GM21526 (cell line): ENCODE measurements at regions not wholly inside any gene's neighbourhood (a gene's known extent, or its start where the extent isn't known, plus 50 kb on each side); places are given as distances from the start of the nearest gene placed in this dataset.

Source experiments
- ATAC-seq: cut with Tn5 transposase; IDR thresholded peaks from one replicate; pipeline ENCODE4 v1.9.1; 2021; ENCODE audit warnings: moderate library complexity; ENCODE audit not compliant: unreplicated experiment, low FRiP score

GRCh38 chr1:5455056-5455455, 537.2 kb downstream of the NPHP4 start:
- no peak for ATAC-seq

- no peak for ATAC-seq
These were observed 538.9 kb downstream of the NPHP4 start for GRCh38 chr1:5453347-5453746.

- ATAC-seq: no peak
These were observed 540.6 kb downstream of the NPHP4 start for GRCh38 chr1:5451671-5452070.

- ATAC-seq: no peak
These were observed 543.7 kb downstream of the NPHP4 start for GRCh38 chr1:5448486-5448885.

GRCh38 chr1:5447503-5447960, 544.7 kb downstream of the NPHP4 start:
- ATAC-seq: no peak

- no peak for ATAC-seq
These were observed 547.8 kb downstream of the NPHP4 start for GRCh38 chr1:5444396-5444795.

GRCh38 chr1:5436808-5437207, 555.4 kb downstream of the NPHP4 start:
- ATAC-seq: no peak

GRCh38 chr1:5435414-5435813, 556.8 kb downstream of the NPHP4 start:
- no peak for ATAC-seq

GRCh38 chr1:5432436-5432835, 559.8 kb downstream of the NPHP4 start:
- no peak for ATAC-seq

GRCh38 chr1:5430911-5431697, 561.1 kb downstream of the NPHP4 start:
- ATAC-seq: no peak

- no peak for ATAC-seq
These were observed 562.1 kb downstream of the NPHP4 start for GRCh38 chr1:5430136-5430535.

- no peak for ATAC-seq
These were observed 563.9 kb downstream of the NPHP4 start for GRCh38 chr1:5428351-5428750.

- no peak for ATAC-seq
These were observed 565.1 kb downstream of the NPHP4 start for GRCh38 chr1:5427026-5427613.

GRCh38 chr1:5424802-5425703, 567.2 kb downstream of the NPHP4 start:
- no peak for ATAC-seq

GRCh38 chr1:5423109-5423508, 569.1 kb downstream of the NPHP4 start:
- ATAC-seq: no peak

GRCh38 chr1:5419501-5419900, 572.7 kb downstream of the NPHP4 start:
- ATAC-seq: no peak

GRCh38 chr1:5416518-5416917, 575.7 kb downstream of the NPHP4 start:
- ATAC-seq: no peak

GRCh38 chr1:5415606-5416005, 576.6 kb downstream of the NPHP4 start:
- ATAC-seq: no peak

- ATAC-seq: no peak
These were observed 581.6 kb downstream of the NPHP4 start for GRCh38 chr1:5410652-5411051.

GRCh38 chr1:5408401-5408800, 583.8 kb downstream of the NPHP4 start:
- no peak for ATAC-seq

- ATAC-seq: no peak
These were observed 587.0 kb downstream of the NPHP4 start for GRCh38 chr1:5405263-5405662.
